ENCODE measurements at regions not wholly inside any gene's neighbourhood (a gene's known extent, or its start where the extent isn't known, plus 50 kb on each side); places are given as distances from the start of the nearest gene placed in this dataset.

- H3K4me3 ChIP-seq, result no peak overlapping the region
- H3K79me2 ChIP-seq (ENCODE audit: insufficient read depth), result no peaks in the 10 kb centered on the region
- no peaks in the 10 kb centered on the region for H3F3A ChIP-seq (ENCODE audit: insufficient read depth)
- H3K27me3 ChIP-seq (replicated peaks; ENCODE audit: insufficient read depth), result no peaks in the 10 kb centered on the region
- H3K9me3 ChIP-seq (ENCODE audit: low read depth), result peaks cover 5% of the 10 kb centered on the region
- TF ChIP-seq EZH2phosphoT487 (IDR thresholded peaks at IDR 0.05; ENCODE audit: insufficient read depth, low read depth) (no peak), EZH2 (IDR thresholded peaks at IDR 0.05; ENCODE audit: insufficient read depth, poor library complexity, severe bottlenecking) (no peak)
- no peak for DNase-seq
- no peak overlapping the region for H3K27ac ChIP-seq
- H2AFZ ChIP-seq, result no peak overlapping the region
- no peaks in the 10 kb centered on the region for H4K20me1 ChIP-seq (ENCODE audit: insufficient read depth)
- no peak overlapping the region for H3K9ac ChIP-seq
- no peak overlapping the region for H3K4me2 ChIP-seq (ENCODE audit: unreplicated experiment)
- WGBS, 2 experiments (ENCODE audit: low coverage in 1 of 2, low lambda C conversion rate in 2 of 2, missing lambda C conversion rate in 2 of 2), result 4 to 6% methylated on average over 1 of the region's 1 CpG
- H3K4me1 ChIP-seq (ENCODE audit: insufficient read depth), result no peaks in the 10 kb centered on the region
- no peaks in the 10 kb centered on the region for H3K9me2 ChIP-seq (ENCODE audit: insufficient read depth)
- in situ Hi-C loops (cut with MboI), result no loop called here
- H3K36me3 ChIP-seq (ENCODE audit: low read depth), result no peaks in the 10 kb centered on the region
Observed at GRCh38 chr2:184030989-184031388, 567.3 kb upstream of the ZNF804A start.

- Histone ChIP-seq H3K4me2 (ENCODE audit: unreplicated experiment) (no peak overlapping the region), H3K36me3 (ENCODE audit: low read depth) (no peaks in the 10 kb centered on the region), H3K4me3 (no peak overlapping the region), H4K20me1 (ENCODE audit: insufficient read depth) (no peaks in the 10 kb centered on the region), H3K4me1 (ENCODE audit: insufficient read depth) (no peaks in the 10 kb centered on the region), H3F3A (ENCODE audit: insufficient read depth) (no peaks in the 10 kb centered on the region), H2AFZ (no peak overlapping the region), H3K27me3 (replicated peaks; ENCODE audit: insufficient read depth) (no peaks in the 10 kb centered on the region), H3K9me3 (ENCODE audit: low read depth) (peaks cover 5% of the 10 kb centered on the region), H3K27ac (no peak overlapping the region), H3K9me2 (ENCODE audit: insufficient read depth) (no peaks in the 10 kb centered on the region), H3K9ac (no peak overlapping the region), H3K79me2 (ENCODE audit: insufficient read depth) (no peaks in the 10 kb centered on the region)
- 23 to 28% methylated on average over 5 of the region's 5 CpGs for WGBS, 2 experiments (ENCODE audit: low coverage in 1 of 2, low lambda C conversion rate in 2 of 2, missing lambda C conversion rate in 2 of 2)
- TF ChIP-seq EZH2 (IDR thresholded peaks at IDR 0.05; ENCODE audit: insufficient read depth, poor library complexity, severe bottlenecking), result no peak
- no peak for TF ChIP-seq EZH2phosphoT487 (IDR thresholded peaks at IDR 0.05; ENCODE audit: insufficient read depth, low read depth)
- in situ Hi-C loops (cut with MboI), result no loop called here
- no peak for DNase-seq
Observed at GRCh38 chr2:184031402-184032147, 566.8 kb upstream of the ZNF804A start.

- H3K79me2 ChIP-seq (ENCODE audit: insufficient read depth), result no peaks in the 10 kb centered on the region
- no peak for TF ChIP-seq EZH2phosphoT487 (IDR thresholded peaks at IDR 0.05; ENCODE audit: insufficient read depth, low read depth)
- no peak overlapping the region for H3K4me3 ChIP-seq
- no peak overlapping the region for H2AFZ ChIP-seq
- H3K4me1 ChIP-seq (ENCODE audit: insufficient read depth), result no peaks in the 10 kb centered on the region
- H3K4me2 ChIP-seq (ENCODE audit: unreplicated experiment), result no peak overlapping the region
- no peaks in the 10 kb centered on the region for H4K20me1 ChIP-seq (ENCODE audit: insufficient read depth)
- no peak overlapping the region for H3K9ac ChIP-seq
- no peaks in the 10 kb centered on the region for H3K9me2 ChIP-seq (ENCODE audit: insufficient read depth)
- no peaks in the 10 kb centered on the region for H3K36me3 ChIP-seq (ENCODE audit: low read depth)
- in situ Hi-C loops (cut with MboI), result no loop called here
- no peaks in the 10 kb centered on the region for H3K27me3 ChIP-seq (replicated peaks; ENCODE audit: insufficient read depth)
- no peaks in the 10 kb centered on the region for H3F3A ChIP-seq (ENCODE audit: insufficient read depth)
- H3K9me3 ChIP-seq (ENCODE audit: low read depth), result peaks cover under 1% of the 10 kb centered on the region
- WGBS, 2 experiments (ENCODE audit: low coverage in 1 of 2, low lambda C conversion rate in 2 of 2, missing lambda C conversion rate in 2 of 2), result 19 to 22% methylated on average over 4 of the region's 4 CpGs
- H3K27ac ChIP-seq, result no peak overlapping the region
- no peak for DNase-seq
Observed at GRCh38 chr2:184032983-184033382, 565.3 kb upstream of the ZNF804A start.

GRCh38 chr2:184037273-184037672 is 561.1 kb upstream of the ZNF804A start:
- DNase-seq, result no peak
- Histone ChIP-seq H3K4me2 (ENCODE audit: unreplicated experiment) (no peak overlapping the region), H3K36me3 (ENCODE audit: low read depth) (no peaks in the 10 kb centered on the region), H3K27me3 (replicated peaks; ENCODE audit: insufficient read depth) (no peaks in the 10 kb centered on the region), H2AFZ (no peak overlapping the region), H3K9me2 (ENCODE audit: insufficient read depth) (no peaks in the 10 kb centered on the region), H3K9ac (no peak overlapping the region), H3K79me2 (ENCODE audit: insufficient read depth) (no peaks in the 10 kb centered on the region), H3K27ac (no peak overlapping the region), H3K4me1 (ENCODE audit: insufficient read depth) (no peaks in the 10 kb centered on the region), H3K9me3 (ENCODE audit: low read depth) (no peaks in the 10 kb centered on the region), H4K20me1 (ENCODE audit: insufficient read depth) (no peaks in the 10 kb centered on the region), H3F3A (ENCODE audit: insufficient read depth) (no peaks in the 10 kb centered on the region), H3K4me3 (no peak overlapping the region)
- WGBS, 2 experiments (ENCODE audit: low coverage in 1 of 2, low lambda C conversion rate in 2 of 2, missing lambda C conversion rate in 2 of 2), result 3% methylated on average over 3 of the region's 3 CpGs
- TF ChIP-seq EZH2 (IDR thresholded peaks at IDR 0.05; ENCODE audit: insufficient read depth, poor library complexity, severe bottlenecking) (no peak), EZH2phosphoT487 (IDR thresholded peaks at IDR 0.05; ENCODE audit: insufficient read depth, low read depth) (no peak)
- in situ Hi-C loops (cut with MboI), result no loop called here

All from GM23248 (cell line).